Ovary (tissue), 3 donors: ENCODE measurements at regions not wholly inside any gene's neighbourhood (a gene's known extent, or its start where the extent isn't known, plus 50 kb on each side); places are given as distances from the start of the nearest gene placed in this dataset.

ENCODE experiments used
- CTCF ChIP-seq, 3 donors: fragments of 450-650 bp in 2 of 3; fragments of 200-600 bp in 1 of 3; IDR thresholded peaks; one replicate each; pipeline versions ENCODE4 v1.5.1 to v1.8.0; 2016 to 2022; ENCODE audit warnings: antibody characterized with exemption in 3 of 3, mild to moderate bottlenecking in 1 of 3
- EP300 ChIP-seq: sonication (generic); formaldehyde crosslinking; IDR thresholded peaks from one replicate; pipeline ENCODE4 v1.6.1; 2017; ENCODE audit warnings: antibody characterized with exemption
- POLR2A ChIP-seq: fragments of 450-650 bp; IDR thresholded peaks from one replicate; pipeline ENCODE4 v1.6.1; 2017; ENCODE audit warnings: antibody characterized with exemption, mild to moderate bottlenecking, moderate library complexity
- donor health status: DM: no; HTN: no; CAD: no.

GRCh38 chr6:93139408-93140081 is 279.8 kb downstream of the EPHA7 start:
- TF ChIP-seq CTCF (IDR thresholded peaks at IDR 0.05) (no peak), POLR2A (no peak), EP300 (no peak)
